ENCODE measurements at regions not wholly inside any gene's neighbourhood (a gene's known extent, or its start where the extent isn't known, plus 50 kb on each side); places are given as distances from the start of the nearest gene placed in this dataset.

GRCh38 chr12:19006626-19007137 lies 122.9 kb upstream of the PLEKHA5 start:
- intact Hi-C loops (cut with DNase I, micrococcal nuclease) = no loop called here

DNA sequence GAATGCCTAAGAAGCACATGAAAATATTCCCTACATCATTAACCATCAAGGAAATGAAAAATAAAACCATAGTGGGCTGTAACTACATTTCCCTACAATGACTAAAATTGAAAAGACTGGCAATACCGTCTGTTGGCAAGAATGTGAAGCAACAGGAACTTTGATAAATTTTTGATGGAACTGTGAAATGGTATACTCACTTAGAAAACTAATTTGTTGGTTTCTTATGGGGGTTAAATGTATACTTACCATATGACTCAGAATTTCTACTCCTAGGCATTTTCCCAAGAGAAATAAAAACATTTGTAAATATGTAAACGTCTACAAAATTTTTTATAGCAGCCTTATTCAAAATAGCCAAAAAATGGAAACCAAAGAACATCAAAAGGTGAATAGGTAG lies 121.4 kb upstream of the PLEKHA5 start:
- Mint-ChIP-seq H3K36me3 (ENCODE audit: low read depth) (no peaks in the 10 kb centered on the region), H3K4me3 (no peak overlapping the region), H3K27me3 (no peaks in the 10 kb centered on the region), H3K27ac (no peak overlapping the region), H3K4me1 (no peaks in the 10 kb centered on the region), H3K9me3 (ENCODE audit: low read depth) (no peaks in the 10 kb centered on the region)
- CTCF ChIA-PET = no interaction called here
- ATAC-seq (no peak), DNase-seq (no peak)
- POLR2A ChIA-PET = no interaction called here
- intact Hi-C loops (cut with DNase I, micrococcal nuclease) = no loop called here

More at GRCh38 chr12:19006626-19007137, 122.9 kb upstream of the PLEKHA5 start:
- Mint-ChIP-seq H3K36me3 (ENCODE audit: low read depth) (no peaks in the 10 kb centered on the region), H3K4me3 (no peak overlapping the region), H3K4me1 (no peaks in the 10 kb centered on the region), H3K9me3 (ENCODE audit: low read depth) (no peaks in the 10 kb centered on the region), H3K27me3 (no peaks in the 10 kb centered on the region), H3K27ac (no peak overlapping the region)
- POLR2A ChIA-PET = no interaction called here
- ATAC-seq (no peak), DNase-seq (no peak)
- CTCF ChIA-PET = no interaction called here

DNA sequence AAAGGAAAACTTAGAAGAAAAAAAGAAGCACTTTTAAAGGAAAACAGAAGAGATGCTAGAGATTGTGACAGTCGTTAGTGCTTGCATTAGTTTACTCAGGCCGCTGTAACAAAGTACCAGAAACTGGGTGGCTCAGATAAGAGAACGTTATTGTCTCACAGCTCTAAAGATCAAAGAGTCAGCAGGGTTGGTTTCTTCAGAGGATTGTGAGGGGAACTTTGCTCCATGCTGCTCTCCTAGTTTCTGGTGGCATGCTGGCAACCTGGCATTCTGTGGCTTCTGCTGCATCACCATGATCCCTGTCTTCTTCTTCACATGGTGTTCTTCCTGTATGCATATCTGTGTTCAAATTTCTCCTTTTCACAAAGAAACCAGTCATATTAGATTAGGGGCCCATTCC lies 119.4 kb upstream of the PLEKHA5 start:
- intact Hi-C loops (cut with DNase I, micrococcal nuclease) = no loop called here
- H3K27ac Mint-ChIP-seq = no peak overlapping the region
- POLR2A ChIA-PET = no interaction called here
- H3K36me3 Mint-ChIP-seq (ENCODE audit: low read depth) = no peaks in the 10 kb centered on the region
- no peaks in the 10 kb centered on the region for H3K4me1 Mint-ChIP-seq
- H3K4me3 Mint-ChIP-seq = no peak overlapping the region
- no peaks in the 10 kb centered on the region for H3K9me3 Mint-ChIP-seq (ENCODE audit: low read depth)
- no peak for ATAC-seq
- no peak for DNase-seq
- no peaks in the 10 kb centered on the region for H3K27me3 Mint-ChIP-seq
- CTCF ChIA-PET = no interaction called here

DNA sequence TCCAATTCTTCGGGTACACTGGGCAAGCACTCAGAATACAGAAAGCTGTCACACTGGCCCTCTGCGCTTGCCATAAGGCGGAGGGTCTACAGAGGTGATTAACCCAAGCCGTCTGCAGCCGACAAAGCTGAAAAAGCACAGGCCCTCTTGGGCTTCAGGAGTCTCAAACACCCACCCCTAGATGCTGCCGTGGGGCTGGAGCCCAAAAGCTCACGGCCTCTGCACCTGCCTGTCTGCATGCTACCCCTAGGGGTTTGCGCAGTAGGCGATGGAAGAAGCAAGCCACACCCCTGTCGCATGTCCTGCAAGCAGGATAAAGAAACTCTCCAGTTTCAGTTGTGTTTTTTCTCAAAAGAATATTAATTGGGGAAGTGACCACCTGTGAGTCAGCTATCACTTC lies 118.8 kb upstream of the PLEKHA5 start:
- Mint-ChIP-seq H3K36me3 (ENCODE audit: low read depth) (no peaks in the 10 kb centered on the region), H3K27ac (no peak overlapping the region), H3K9me3 (ENCODE audit: low read depth) (no peaks in the 10 kb centered on the region), H3K4me3 (no peak overlapping the region), H3K27me3 (no peaks in the 10 kb centered on the region), H3K4me1 (no peaks in the 10 kb centered on the region)
- ChIA-PET CTCF (no interaction called here), POLR2A (no interaction called here)
- ATAC-seq (no peak), DNase-seq (no peak)
- intact Hi-C loops (cut with DNase I, micrococcal nuclease) = no loop called here

DNA sequence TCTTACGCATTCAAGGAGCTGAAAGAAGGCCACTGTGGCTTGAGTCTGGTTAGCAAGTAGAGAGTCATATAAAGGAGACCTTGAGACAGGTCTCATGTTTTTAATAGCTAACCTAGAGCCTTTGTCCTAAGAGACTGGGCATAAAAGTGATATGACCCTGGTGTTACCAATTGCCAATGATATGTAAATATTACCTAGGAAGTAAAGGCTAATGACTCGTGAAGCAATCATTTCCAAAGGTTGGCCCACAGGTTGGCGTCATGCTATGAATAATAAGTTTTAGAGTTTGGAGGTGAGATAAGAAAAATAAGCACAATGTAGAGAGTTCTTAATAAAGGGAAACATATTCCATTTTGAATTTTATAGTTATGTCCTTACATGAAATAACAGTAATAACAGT lies 116.6 kb upstream of the PLEKHA5 start:
- ATAC-seq (no peak), DNase-seq (no peak)
- Mint-ChIP-seq H3K36me3 (ENCODE audit: low read depth) (no peaks in the 10 kb centered on the region), H3K4me3 (no peak overlapping the region), H3K27me3 (no peaks in the 10 kb centered on the region), H3K9me3 (ENCODE audit: low read depth) (no peaks in the 10 kb centered on the region), H3K4me1 (no peaks in the 10 kb centered on the region), H3K27ac (no peak overlapping the region)
- ChIA-PET CTCF (interaction anchor here (1.0 kb wide), 1 partner anchor 13 kb away, joined by 4 read pairs; no protein-coding TSS in a partner anchor), POLR2A (no interaction called here)
- intact Hi-C loops (cut with DNase I, micrococcal nuclease) = no loop called here

GRCh38 chr12:19014240-19014639 lies 115.3 kb upstream of the PLEKHA5 start:
- no peak for DNase-seq
- ChIA-PET CTCF (no interaction called here), POLR2A (no interaction called here)
- no peak overlapping the region for H3K27ac Mint-ChIP-seq
- H3K9me3 Mint-ChIP-seq (ENCODE audit: low read depth) = no peaks in the 10 kb centered on the region
- no peak overlapping the region for H3K4me3 Mint-ChIP-seq
- H3K4me1 Mint-ChIP-seq = no peaks in the 10 kb centered on the region
- no peaks in the 10 kb centered on the region for H3K36me3 Mint-ChIP-seq (ENCODE audit: low read depth)
- no peaks in the 10 kb centered on the region for H3K27me3 Mint-ChIP-seq
- intact Hi-C loops (cut with DNase I, micrococcal nuclease) = no loop called here
- no peak for ATAC-seq

DNA sequence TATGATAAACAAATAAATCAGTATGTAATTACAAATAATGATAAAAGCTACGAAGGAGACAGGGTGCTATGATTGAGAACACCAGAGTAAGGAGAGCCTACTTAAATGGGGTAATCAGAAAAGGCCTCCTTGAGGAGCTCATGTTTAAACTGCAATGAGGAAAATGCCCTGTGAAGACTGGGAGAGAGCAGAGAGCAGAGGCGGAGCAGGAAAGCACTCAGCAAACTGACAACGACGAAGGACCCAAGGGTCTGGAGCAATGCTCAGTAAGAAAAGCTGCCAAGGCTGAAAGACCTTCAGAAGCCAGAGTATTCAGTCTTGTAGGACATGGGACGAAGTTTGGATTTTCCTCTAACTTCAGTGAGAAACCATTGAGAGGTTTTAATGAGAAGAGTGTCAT lies 114.2 kb upstream of the PLEKHA5 start:
- intact Hi-C loops (cut with DNase I, micrococcal nuclease) = no loop called here
- no peak for DNase-seq
- Mint-ChIP-seq H3K27me3 (no peaks in the 10 kb centered on the region), H3K4me1 (no peaks in the 10 kb centered on the region), H3K36me3 (ENCODE audit: low read depth) (no peaks in the 10 kb centered on the region), H3K27ac (no peak overlapping the region), H3K4me3 (no peak overlapping the region), H3K9me3 (ENCODE audit: low read depth) (no peaks in the 10 kb centered on the region)
- no peak for ATAC-seq
- CTCF ChIA-PET = no interaction called here
- POLR2A ChIA-PET = no interaction called here

GRCh38 chr12:19018302-19018970 lies 111.1 kb upstream of the PLEKHA5 start:
- Mint-ChIP-seq H3K4me1 (no peaks in the 10 kb centered on the region), H3K9me3 (ENCODE audit: low read depth) (no peaks in the 10 kb centered on the region), H3K36me3 (ENCODE audit: low read depth) (no peaks in the 10 kb centered on the region), H3K27me3 (peaks cover 2% of the 10 kb centered on the region), H3K4me3 (no peak overlapping the region), H3K27ac (no peak overlapping the region)
- CTCF ChIA-PET = no interaction called here
- intact Hi-C loops (cut with DNase I, micrococcal nuclease) = no loop called here
- DNase-seq (no peak), ATAC-seq (no peak)
- POLR2A ChIA-PET = interaction anchor here (0.7 kb wide), 1 partner anchor 235 kb away, joined by 4 read pairs; no protein-coding TSS in a partner anchor

DNA sequence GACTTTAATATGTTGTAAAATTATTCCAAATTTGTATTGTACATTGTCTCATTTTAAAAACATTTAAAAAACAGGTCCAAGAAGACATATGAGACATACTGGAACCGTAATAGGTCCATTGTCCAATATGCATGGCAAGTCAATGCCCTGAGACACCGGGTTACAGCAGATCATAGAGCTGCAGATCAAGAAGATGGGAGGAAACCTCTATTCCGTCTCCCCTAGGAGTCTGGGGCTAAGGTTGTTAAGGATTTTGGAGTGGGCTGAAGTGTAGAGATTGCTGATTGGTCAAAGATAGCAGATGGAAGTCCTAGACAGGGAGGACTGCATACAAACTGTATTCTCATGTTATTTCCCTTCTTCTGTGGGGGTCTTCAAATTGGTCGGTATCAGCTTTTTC lies 108.3 kb upstream of the PLEKHA5 start:
- intact Hi-C loops (cut with DNase I, micrococcal nuclease) = no loop called here
- peaks cover 3% of the 10 kb centered on the region for H3K27me3 Mint-ChIP-seq
- no peak overlapping the region for H3K27ac Mint-ChIP-seq
- ATAC-seq = no peak
- CTCF ChIA-PET = no interaction called here
- H3K4me1 Mint-ChIP-seq = no peaks in the 10 kb centered on the region
- DNase-seq = no peak
- no peaks in the 10 kb centered on the region for H3K36me3 Mint-ChIP-seq (ENCODE audit: low read depth)
- POLR2A ChIA-PET = no interaction called here
- H3K9me3 Mint-ChIP-seq (ENCODE audit: low read depth) = no peaks in the 10 kb centered on the region
- no peak overlapping the region for H3K4me3 Mint-ChIP-seq

DNA sequence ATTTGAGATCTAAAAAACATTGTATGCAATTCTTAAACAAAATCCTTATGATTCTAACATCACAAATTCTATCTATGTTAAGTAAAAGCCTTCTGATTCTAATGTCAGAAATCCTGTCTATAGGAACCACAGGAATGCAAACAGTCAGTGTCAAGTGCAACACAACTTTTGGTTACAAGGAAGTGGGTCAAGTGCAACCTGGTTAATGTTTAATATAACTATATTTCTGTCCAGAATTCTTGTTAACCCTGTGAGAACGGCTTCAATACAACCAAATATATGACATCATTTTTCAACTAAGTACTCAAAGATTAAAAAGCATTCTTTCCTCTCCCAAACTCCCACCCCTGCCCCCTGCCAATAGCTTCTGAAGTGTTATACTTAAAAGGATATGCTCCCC lies 107.9 kb upstream of the PLEKHA5 start:
- ChIA-PET CTCF (interaction anchor here (0.7 kb wide), 1 partner anchor 141 kb away, joined by 3 read pairs; no protein-coding TSS in a partner anchor), POLR2A (no interaction called here)
- DNase-seq (no peak), ATAC-seq (no peak)
- Mint-ChIP-seq H3K4me3 (no peak overlapping the region), H3K4me1 (no peaks in the 10 kb centered on the region), H3K9me3 (ENCODE audit: low read depth) (no peaks in the 10 kb centered on the region), H3K27ac (no peak overlapping the region), H3K27me3 (peaks cover 3% of the 10 kb centered on the region), H3K36me3 (ENCODE audit: low read depth) (no peaks in the 10 kb centered on the region)
- intact Hi-C loops (cut with DNase I, micrococcal nuclease) = no loop called here

DNA sequence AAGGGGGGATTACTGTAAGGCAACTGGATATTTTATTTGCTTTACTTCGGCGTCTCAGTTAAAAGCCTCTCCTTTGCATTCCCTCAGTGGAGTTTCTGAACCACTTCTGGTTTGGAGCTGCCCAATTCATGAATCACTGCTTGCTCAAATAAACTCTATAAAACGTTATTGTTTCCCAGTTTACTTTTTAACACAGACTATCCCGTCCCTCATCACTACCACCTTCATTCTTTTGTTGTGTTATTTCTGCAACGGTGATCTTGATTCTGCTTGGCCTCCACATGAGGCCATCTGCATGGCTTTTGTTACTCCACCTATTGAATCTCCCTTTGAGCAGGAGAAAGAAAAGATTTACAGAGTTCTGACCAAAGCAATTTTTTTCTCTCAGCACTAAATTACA lies 104.0 kb upstream of the PLEKHA5 start:
- ChIA-PET POLR2A (no interaction called here), CTCF (interaction anchor here (1.8 kb wide), 1 partner anchor 13 kb away, joined by 4 read pairs; no protein-coding TSS in a partner anchor)
- intact Hi-C loops (cut with DNase I, micrococcal nuclease) = no loop called here
- no peak overlapping the region for H3K4me3 Mint-ChIP-seq
- H3K27me3 Mint-ChIP-seq = peaks cover 3% of the 10 kb centered on the region
- H3K36me3 Mint-ChIP-seq (ENCODE audit: low read depth) = no peaks in the 10 kb centered on the region
- no peak overlapping the region for H3K27ac Mint-ChIP-seq
- no peaks in the 10 kb centered on the region for H3K9me3 Mint-ChIP-seq (ENCODE audit: low read depth)
- H3K4me1 Mint-ChIP-seq = no peaks in the 10 kb centered on the region
- ATAC-seq = no peak
- DNase-seq = no peak

GRCh38 chr12:19026034-19026433 lies 103.5 kb upstream of the PLEKHA5 start:
- Mint-ChIP-seq H3K36me3 (ENCODE audit: low read depth) (no peaks in the 10 kb centered on the region), H3K27ac (no peak overlapping the region), H3K4me1 (no peaks in the 10 kb centered on the region), H3K9me3 (ENCODE audit: low read depth) (no peaks in the 10 kb centered on the region), H3K4me3 (no peak overlapping the region), H3K27me3 (peaks cover 3% of the 10 kb centered on the region)
- ChIA-PET POLR2A (no interaction called here), CTCF (interaction anchor here (1.8 kb wide), 1 partner anchor 13 kb away, joined by 4 read pairs; no protein-coding TSS in a partner anchor)
- no peak for ATAC-seq
- intact Hi-C loops (cut with DNase I, micrococcal nuclease) = no loop called here
- no peak for DNase-seq

Data from activated CD4-positive, alpha-beta T cell treated with anti-CD3 and anti-CD28 coated beads for 36 hours (primary cell).